Neutrophil (primary cell): ENCODE measurements at regions not wholly inside any gene's neighbourhood (a gene's known extent, or its start where the extent isn't known, plus 50 kb on each side); places are given as distances from the start of the nearest gene placed in this dataset.

Source experiments
- H3K27ac ChIP-seq: fragments of 200-600 bp; sonication (generic); 2 replicates; pipeline ENCODE4 v1.5.1; 2016; ENCODE audit warnings: mild to moderate bottlenecking, moderate library complexity
- H3K27me3 ChIP-seq: fragments of 200-600 bp; sonication (generic); 2 replicates; pipeline ENCODE4 v1.6.0; 2016; ENCODE audit warnings: mild to moderate bottlenecking
- H3K36me3 ChIP-seq: fragments of 200-600 bp; sonication (generic); 2 replicates; pipeline ENCODE4 v1.5.1; 2017
- H3K4me1 ChIP-seq, 2 experiments: fragments of 200-600 bp in 1 of 2; sonication (generic) in 1 of 2; 1 replicate in 1 of 2; 2 replicates in 1 of 2; pipeline versions ENCODE4 v1.5.1 to v1.6.1; 2013 to 2016; ENCODE audit warnings: low read depth in 1 of 2, low read length in 1 of 2, mild to moderate bottlenecking in 1 of 2, moderate library complexity in 1 of 2; ENCODE audit not compliant: control insufficient read depth in 1 of 2, insufficient read depth in 1 of 2
- H3K4me3 ChIP-seq, 2 experiments: fragments of 200-600 bp in 1 of 2; sonication (generic) in 1 of 2; 1 replicate in 1 of 2; 2 replicates in 1 of 2; pipeline ENCODE4 v1.5.1; 2013 to 2016; ENCODE audit warnings: low read depth in 1 of 2, low read length in 1 of 2, mild to moderate bottlenecking in 1 of 2, moderate library complexity in 1 of 2
- H3K9me3 ChIP-seq: fragments of 200-600 bp; sonication (generic); 2 replicates; pipeline ENCODE4 v1.5.1; 2016
- CTCF ChIP-seq: fragments of 200-600 bp; sonication (generic); IDR thresholded peaks from 2 replicates; pipeline ENCODE4 v1.5.1; 2016; ENCODE audit warnings: antibody characterized with exemption

- H3K36me3 ChIP-seq: no peaks in the 10 kb centered on the region
- no peak overlapping the region for H3K27ac ChIP-seq
- H3K4me3 ChIP-seq: no peak overlapping the region
- H3K9me3 ChIP-seq: no peaks in the 10 kb centered on the region
- TF ChIP-seq CTCF: no peak
- no peaks in the 10 kb centered on the region for H3K4me1 ChIP-seq
- no peaks in the 10 kb centered on the region for H3K27me3 ChIP-seq
Measured at GRCh38 chr9:87301371-87301770, 196.3 kb upstream of the DAPK1 start.

- Histone ChIP-seq H3K4me3 (no peak overlapping the region), H3K27ac (no peak overlapping the region)
- TF ChIP-seq CTCF: no peak
Measured at GRCh38 chr9:87305151-87305550, 192.5 kb upstream of the DAPK1 start.

DNA sequence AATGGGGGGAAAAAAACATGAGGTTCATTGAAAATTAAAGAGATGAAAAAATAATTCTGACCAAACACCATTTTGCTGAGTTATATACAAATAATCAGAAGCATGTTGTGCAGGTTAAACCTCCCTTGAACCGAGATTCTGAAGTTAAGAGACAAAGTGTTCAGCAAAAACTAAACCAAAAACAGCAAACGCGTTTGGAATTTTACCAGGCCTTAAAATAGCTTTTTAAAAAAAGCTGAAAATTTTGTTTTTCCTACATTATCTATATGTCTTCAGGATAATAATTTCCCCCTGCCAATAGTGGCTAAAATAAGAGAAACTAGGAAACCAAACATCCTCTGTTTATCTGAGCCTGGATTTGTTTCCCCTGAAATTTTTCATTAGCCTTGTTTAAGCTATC, 191.7 kb upstream of the DAPK1 start:
- no peak for TF ChIP-seq CTCF
- no peak overlapping the region for H3K4me3 ChIP-seq
- no peaks in the 10 kb centered on the region for H3K4me1 ChIP-seq
- H3K27ac ChIP-seq: no peak overlapping the region
- no peaks in the 10 kb centered on the region for H3K9me3 ChIP-seq
- no peaks in the 10 kb centered on the region for H3K27me3 ChIP-seq
- H3K36me3 ChIP-seq: no peaks in the 10 kb centered on the region

More at GRCh38 chr9:87305151-87305550, 192.5 kb upstream of the DAPK1 start:
- Histone ChIP-seq H3K4me1 (no peaks in the 10 kb centered on the region), H3K27me3 (no peaks in the 10 kb centered on the region), H3K9me3 (no peaks in the 10 kb centered on the region), H3K36me3 (no peaks in the 10 kb centered on the region)

DNA sequence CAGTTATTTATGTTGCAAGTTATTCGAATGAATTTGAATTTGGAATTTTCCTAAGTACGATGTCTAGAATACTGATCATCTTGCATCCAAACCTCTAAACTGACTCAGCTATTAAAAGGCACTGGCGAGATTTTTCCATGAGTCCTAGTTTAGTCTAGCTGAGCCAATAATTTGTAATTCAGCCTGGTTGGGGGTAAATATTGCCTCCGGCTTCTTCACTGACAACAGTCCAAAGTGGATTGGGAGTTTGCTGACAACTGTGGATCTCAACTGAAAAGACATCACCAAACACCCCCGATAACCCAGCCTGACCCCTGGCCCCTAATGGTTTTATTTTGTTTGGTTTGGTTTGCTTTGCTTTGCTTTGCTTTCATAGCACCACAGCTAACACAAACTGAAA, 189.8 kb upstream of the DAPK1 start:
- Histone ChIP-seq H3K27ac (no peak overlapping the region), H3K4me3 (no peak overlapping the region), H3K27me3 (no peaks in the 10 kb centered on the region), H3K9me3 (no peaks in the 10 kb centered on the region), H3K36me3 (no peaks in the 10 kb centered on the region), H3K4me1 (no peaks in the 10 kb centered on the region)
- TF ChIP-seq CTCF: no peak

DNA sequence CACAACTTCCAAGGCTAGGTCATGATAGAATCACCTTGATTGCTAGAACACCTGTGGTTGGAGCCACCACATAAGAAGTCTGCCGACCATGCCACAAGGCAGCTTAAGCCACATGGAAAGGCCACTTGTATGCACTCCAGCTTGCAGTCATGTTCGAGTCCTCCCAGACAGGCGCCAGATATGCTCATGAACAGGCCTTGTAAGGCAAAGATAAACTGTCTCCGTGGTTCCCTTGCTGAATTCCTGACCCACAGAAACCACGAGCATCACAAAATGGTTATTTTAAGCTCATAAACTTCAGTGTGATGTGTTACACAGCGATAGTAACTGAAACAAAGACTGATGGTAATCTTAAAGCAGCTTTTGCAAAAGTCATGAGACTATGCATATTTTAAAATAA, 188.4 kb upstream of the DAPK1 start:
- no peak for TF ChIP-seq CTCF
- Histone ChIP-seq H3K4me3 (no peak overlapping the region), H3K27me3 (no peaks in the 10 kb centered on the region), H3K27ac (no peak overlapping the region), H3K4me1 (no peaks in the 10 kb centered on the region), H3K9me3 (no peaks in the 10 kb centered on the region), H3K36me3 (no peaks in the 10 kb centered on the region)
